Gastrocnemius medialis (tissue), 4 donors: ENCODE measurements at regions not wholly inside any gene's neighbourhood (a gene's known extent, or its start where the extent isn't known, plus 50 kb on each side); places are given as distances from the start of the nearest gene placed in this dataset.
A peak's percentile ranks its signal among the peaks of the same experiment; 100 is the strongest.
"Not testable (repeated sequence)": the region's sequence is repeated elsewhere in the genome, so short reads cannot be mapped to it uniquely, and the experiment has no call there.

Source experiments
- ATAC-seq, 2 donors: fragments of 150-250 bp; one replicate each; pipeline ENCODE4 v1.9.1; 2016
- DNase-seq, 2 donors: peaks; one replicate each; pipeline ENCODE4 v3.0.0-alpha.2; 2019
- H3K27ac ChIP-seq, 4 donors: fragments of 200-600 bp; sonication (generic); 1 replicate in 1 of 4; 2 replicates in 3 of 4; pipeline ENCODE4 v1.5.1; 2016 to 2018; ENCODE audit warnings: mild to moderate bottlenecking in 2 of 4, moderate library complexity in 1 of 4
- H3K27me3 ChIP-seq, 3 donors: fragments of 200-600 bp; sonication (generic) in 2 of 3; 1 replicate in 1 of 3; 2 replicates in 2 of 3; pipeline versions ENCODE4 v1.5.1 to v1.6.0; 2016 to 2019; ENCODE audit warnings: mild to moderate bottlenecking in 1 of 3, moderate library complexity in 1 of 3
- H3K36me3 ChIP-seq, 2 donors: fragments of 200-600 bp; sonication (generic) in 1 of 2; one replicate each; pipeline ENCODE4 v1.5.1; 2017 to 2018
- H3K4me1 ChIP-seq, 2 donors: fragments of 200-600 bp; sonication (generic) in 1 of 2; one replicate each; pipeline ENCODE4 v1.5.1; 2016 to 2017; ENCODE audit warnings: mild to moderate bottlenecking in 2 of 2
- H3K4me3 ChIP-seq, 4 donors: fragments of 200-600 bp; sonication (generic) in 3 of 4; 1 replicate in 1 of 4; 2 replicates in 3 of 4; pipeline ENCODE4 v1.5.1; 2016 to 2019; ENCODE audit warnings: mild to moderate bottlenecking in 2 of 4
- H3K9me3 ChIP-seq, 3 donors: fragments of 200-600 bp; sonication (generic) in 2 of 3; 1 replicate in 1 of 3; 2 replicates in 2 of 3; pipeline ENCODE4 v1.5.1; 2016 to 2019
- CTCF ChIP-seq, 5 experiments: fragments of 450-650 bp in 3 of 5; fragments of 200-600 bp in 2 of 5; sonication (generic) in 2 of 5; IDR thresholded peaks in 4 of 5; conservative IDR thresholded peaks in 1 of 5; 1 replicate in 4 of 5; 2 replicates in 1 of 5; pipeline ENCODE4 v1.5.1; 2016 to 2019; ENCODE audit warnings: antibody characterized with exemption in 5 of 5, mild to moderate bottlenecking in 3 of 5, moderate library complexity in 3 of 5
- POLR2A ChIP-seq, 2 donors: fragments of 450-650 bp; IDR thresholded peaks; one replicate each; pipeline ENCODE4 v1.6.1; 2017; ENCODE audit warnings: antibody characterized with exemption in 2 of 2, mild to moderate bottlenecking in 2 of 2, moderate library complexity in 2 of 2
- in situ Hi-C, 4 donors: fragments of 200-750 bp; cut with MboI; loops; one replicate each; pipeline versions ENCODE4 v1.15.0 to v1.8.0; 2017; ENCODE audit warnings: low sequenced_read_pairs in 4 of 4
- intact Hi-C: fragments of 100-400 bp; cut with DNase I; formaldehyde crosslinking; loops from one replicate; pipeline ENCODE4 v1.15.1; 2023; ENCODE audit warnings: low total_unique reads

- intact Hi-C loops (no loop called here), in situ Hi-C loops (loop anchor here in 1 of 4 donors (10.0 kb wide), 1 partner anchor 63 kb away; no protein-coding TSS in a partner anchor)
- peaks cover 5 to 6% of the 10 kb centered on the region in 2 donors for H3K4me1 ChIP-seq
- no peaks in the 10 kb centered on the region for H3K36me3 ChIP-seq
- ATAC-seq, result no peak
- no peaks in the 10 kb centered on the region for H3K27me3 ChIP-seq
- H3K27ac ChIP-seq, result peak overlapping the region in 1 of 4 donors; percentile 49
- H3K4me3 ChIP-seq, result no peak overlapping the region
- TF ChIP-seq CTCF (IDR thresholded peaks at IDR 0.05 in 4 of 5, conservative IDR thresholded peaks at IDR 0.05 in 1 of 5), result no peak
- no peak for TF ChIP-seq POLR2A (IDR thresholded peaks at IDR 0.05)
- no peak for DNase-seq
- H3K9me3 ChIP-seq, result no peaks in the 10 kb centered on the region
Measured at GRCh38 chr15:67947254-67948039, 106.7 kb upstream of the PIAS1 start.

GRCh38 chr15:67948215-67948614 lies 105.9 kb upstream of the PIAS1 start:
- Histone ChIP-seq H3K27ac (no peak overlapping the region), H3K9me3 (no peaks in the 10 kb centered on the region), H3K36me3 (no peaks in the 10 kb centered on the region), H3K4me3 (no peak overlapping the region), H3K4me1 (peaks cover 5 to 6% of the 10 kb centered on the region in 2 donors), H3K27me3 (no peaks in the 10 kb centered on the region)
- in situ Hi-C loops (loop anchor here in 1 of 4 donors (10.0 kb wide), 1 partner anchor 63 kb away; no protein-coding TSS in a partner anchor), intact Hi-C loops (no loop called here)
- ATAC-seq (no peak), DNase-seq (no peak)
- no peak for TF ChIP-seq CTCF (IDR thresholded peaks at IDR 0.05 in 4 of 5, conservative IDR thresholded peaks at IDR 0.05 in 1 of 5)

- H3K27ac ChIP-seq, in situ Hi-C loops, H3K4me3 ChIP-seq, H3K27me3 ChIP-seq, ATAC-seq, intact Hi-C loops, H3K9me3 ChIP-seq, H3K4me1 ChIP-seq, DNase-seq, H3K36me3 ChIP-seq: not testable (repeated sequence)
Measured at GRCh38 chr15:67951187-67951586, 102.9 kb upstream of the PIAS1 start.

GRCh38 chr15:67953299-67953698 lies 100.8 kb upstream of the PIAS1 start:
- no peak for TF ChIP-seq POLR2A (IDR thresholded peaks at IDR 0.05)
- no peak for TF ChIP-seq CTCF (IDR thresholded peaks at IDR 0.05 in 4 of 5, conservative IDR thresholded peaks at IDR 0.05 in 1 of 5)
- in situ Hi-C loops (no loop called here), intact Hi-C loops (no loop called here)
- H3K9me3 ChIP-seq, result no peaks in the 10 kb centered on the region
- no peak for DNase-seq
- no peak for ATAC-seq
- H3K27me3 ChIP-seq, result no peaks in the 10 kb centered on the region
- no peak overlapping the region for H3K27ac ChIP-seq
- no peaks in the 10 kb centered on the region for H3K4me1 ChIP-seq
- no peak overlapping the region for H3K4me3 ChIP-seq
- H3K36me3 ChIP-seq, result no peaks in the 10 kb centered on the region

GRCh38 chr15:67955252-67955651 lies 98.9 kb upstream of the PIAS1 start:
- H3K36me3 ChIP-seq, result no peaks in the 10 kb centered on the region
- in situ Hi-C loops, result no loop called here
- intact Hi-C loops, result no loop called here
- no peak for DNase-seq
- peak overlapping the region in 2 of 4 donors; percentile 49 to 53 for H3K27ac ChIP-seq
- no peaks in the 10 kb centered on the region for H3K4me1 ChIP-seq
- H3K9me3 ChIP-seq, result no peaks in the 10 kb centered on the region
- H3K27me3 ChIP-seq, result no peaks in the 10 kb centered on the region
- no peak overlapping the region for H3K4me3 ChIP-seq
- TF ChIP-seq CTCF (IDR thresholded peaks at IDR 0.05 in 4 of 5, conservative IDR thresholded peaks at IDR 0.05 in 1 of 5) (no peak), POLR2A (IDR thresholded peaks at IDR 0.05) (no peak)
- ATAC-seq, result no peak
